GM13977 (cell line): ENCODE measurements at regions not wholly inside any gene's neighbourhood (a gene's known extent, or its start where the extent isn't known, plus 50 kb on each side); places are given as distances from the start of the nearest gene placed in this dataset.

Experiments
- DNase-seq: peaks from one replicate; pipeline ENCODE4 v3.0.0; 2012; ENCODE audit warnings: low spot score
- CTCF ChIP-seq: IDR thresholded peaks from 2 replicates; pipeline ENCODE4 v1.5.1; 2012; ENCODE audit warnings: mild to moderate bottlenecking, control low read depth; ENCODE audit not compliant: insufficient read depth; ENCODE audit errors: extremely low read depth, missing control alignments
- in situ Hi-C: fragments of 300-500 bp; cut with MboI; formaldehyde crosslinking; loops from one replicate; pipeline ENCODE4 v1.12.0; 2022; ENCODE audit warnings: low sequenced_read_pairs, low pct_unique_long_range_greater_than_20kb, mixed read lengths, inconsistent platforms; ENCODE audit not compliant: unreplicated experiment

GRCh38 chr9:88694625-88695024, 159.6 kb downstream of the NXNL2 start:
- no peak for TF ChIP-seq CTCF
- in situ Hi-C loops: no loop called here
- DNase-seq: no peak

- in situ Hi-C loops: no loop called here
- no peak for TF ChIP-seq CTCF
- no peak for DNase-seq
Measured at GRCh38 chr9:88696501-88696900, 161.5 kb downstream of the NXNL2 start.

- no peak for TF ChIP-seq CTCF
- in situ Hi-C loops: no loop called here
- no peak for DNase-seq
Measured at GRCh38 chr9:88697764-88698432, 162.9 kb downstream of the NXNL2 start.

GRCh38 chr9:88702985-88703384, 168.0 kb downstream of the NXNL2 start:
- no peak for TF ChIP-seq CTCF

GRCh38 chr9:88706193-88707113, 171.5 kb downstream of the NXNL2 start:
- DNase-seq: no peak
- in situ Hi-C loops: no loop called here
- TF ChIP-seq CTCF: no peak

More at GRCh38 chr9:88702985-88703384, 168.0 kb downstream of the NXNL2 start:
- in situ Hi-C loops: no loop called here
- no peak for DNase-seq

- in situ Hi-C loops: no loop called here
- no peak for TF ChIP-seq CTCF
- no peak for DNase-seq
Measured at GRCh38 chr9:88710449-88710848, 175.5 kb downstream of the NXNL2 start.
